HEK293 (cell line): ENCODE measurements at regions not wholly inside any gene's neighbourhood (a gene's known extent, or its start where the extent isn't known, plus 50 kb on each side); places are given as distances from the start of the nearest gene placed in this dataset.

ENCODE experiments used
- CTCF ChIA-PET: fragments of 350-600 bp; formaldehyde crosslinking; extraction: SDS; loops from one replicate; lab custom pipeline; 2021; ENCODE audit warnings: antibody characterized with exemption; lab: Yijun Ruan, JAX
- POLR2A ChIA-PET: fragments of 300-600 bp; formaldehyde crosslinking; extraction: SDS; loops from one replicate; lab custom pipeline; 2020; ENCODE audit warnings: antibody characterized with exemption, inconsistent platforms; lab: Yijun Ruan, JAX
- H3K27ac ChIP-seq: fragments of 200-500 bp; sonication (Bioruptor generic); 2 replicates; pipeline ENCODE4 v1.5.1; 2014; ENCODE audit warnings: low read depth, low read length, control low read depth, inconsistent platforms; ENCODE audit errors: extremely low read depth
- H3K36me3 ChIP-seq, 2 experiments: fragments of 200-500 bp in 1 of 2; sonication (Bioruptor generic) in 1 of 2; 1 replicate in 1 of 2; 2 replicates in 1 of 2; pipeline ENCODE4 v1.5.1; 2014 to 2017; ENCODE audit warnings: inconsistent platforms in 2 of 2, low read length in 2 of 2; ENCODE audit not compliant: control insufficient read depth in 2 of 2, insufficient read depth in 1 of 2
- H3K4me1 ChIP-seq: fragments of 200-500 bp; sonication (Bioruptor generic); 2 replicates; pipeline ENCODE4 v1.5.1; 2014; ENCODE audit warnings: mild to moderate bottlenecking, low read length, inconsistent platforms; ENCODE audit not compliant: control insufficient read depth, insufficient read depth
- H3K4me3 ChIP-seq: 2 replicates; pipeline ENCODE4 v1.5.1; 2011; ENCODE audit warnings: low read depth, mild to moderate bottlenecking, control low read depth, low read length, moderate library complexity
- H3K9me3 ChIP-seq: fragments of 200-500 bp; sonication (Bioruptor generic); 2 replicates; pipeline ENCODE4 v1.5.1; 2014; ENCODE audit warnings: low read depth, low read length, inconsistent platforms; ENCODE audit not compliant: control insufficient read depth, insufficient read depth
- HIC1 ChIP-seq: fragments of 450-650 bp; formaldehyde crosslinking; IDR thresholded peaks from 2 replicates; pipeline ENCODE4 v1.5.1; 2016; ENCODE audit warnings: missing biosample characterization, missing genetic modification characterization
- KLF7 ChIP-seq: fragments of 450-650 bp; formaldehyde crosslinking; IDR thresholded peaks from 2 replicates; pipeline ENCODE4 v1.5.1; 2016; ENCODE audit warnings: missing biosample characterization, missing genetic modification characterization, borderline replicate concordance
- OVOL3 ChIP-seq: fragments of 450-650 bp; formaldehyde crosslinking; IDR thresholded peaks from 2 replicates; pipeline ENCODE4 v1.5.1; 2016; ENCODE audit warnings: missing biosample characterization, missing genetic modification characterization
- ZNF155 ChIP-seq: fragments of 450-650 bp; formaldehyde crosslinking; IDR thresholded peaks from 2 replicates; pipeline ENCODE4 v1.5.1; 2016; ENCODE audit warnings: missing biosample characterization, missing genetic modification characterization
- ZNF2 ChIP-seq: fragments of 450-650 bp; formaldehyde crosslinking; IDR thresholded peaks from 2 replicates; pipeline ENCODE4 v1.5.1; 2016; ENCODE audit warnings: missing biosample characterization, missing genetic modification characterization
- ZNF26 ChIP-seq: fragments of 450-650 bp; formaldehyde crosslinking; IDR thresholded peaks from 2 replicates; pipeline ENCODE4 v1.5.1; 2016; ENCODE audit warnings: missing biosample characterization, missing genetic modification characterization
- ZNF302 ChIP-seq: fragments of 450-650 bp; formaldehyde crosslinking; IDR thresholded peaks from 2 replicates; pipeline ENCODE4 v1.5.1; 2016; ENCODE audit warnings: missing biosample characterization, missing genetic modification characterization, low read depth
- ZNF341 ChIP-seq: fragments of 450-650 bp; formaldehyde crosslinking; IDR thresholded peaks from 2 replicates; pipeline ENCODE4; 2016; ENCODE audit warnings: low read depth, missing biosample characterization, missing genetic modification characterization
- ZNF488 ChIP-seq: fragments of 450-650 bp; formaldehyde crosslinking; IDR thresholded peaks from 2 replicates; pipeline ENCODE4 v1.5.1; 2016; ENCODE audit warnings: missing biosample characterization, missing genetic modification characterization
- ZNF660 ChIP-seq: fragments of 450-650 bp; IDR thresholded peaks from 2 replicates; pipeline ENCODE4 v1.5.1; 2018; ENCODE audit warnings: missing biosample characterization, mild to moderate bottlenecking, missing genetic modification characterization
- ZNF677 ChIP-seq: fragments of 450-650 bp; IDR thresholded peaks from 2 replicates; pipeline ENCODE4 v1.5.0; 2018; ENCODE audit warnings: missing biosample characterization, mild to moderate bottlenecking, missing genetic modification characterization, moderate library complexity
- ZNF707 ChIP-seq: fragments of 450-650 bp; formaldehyde crosslinking; IDR thresholded peaks from 2 replicates; pipeline ENCODE4 v1.5.1; 2016; ENCODE audit warnings: missing biosample characterization, missing genetic modification characterization
- ZSCAN4 ChIP-seq: fragments of 450-650 bp; formaldehyde crosslinking; IDR thresholded peaks from 2 replicates; pipeline ENCODE4 v1.5.1; 2017; ENCODE audit warnings: missing biosample characterization, missing genetic modification characterization

GRCh38 chr1:177884479-177885021 is 85.3 kb downstream of the SEC16B start:
- Histone ChIP-seq H3K4me3 (no peak overlapping the region), H3K9me3 (no peaks in the 10 kb centered on the region), H3K27ac (no peak overlapping the region), H3K36me3 (no peaks in the 10 kb centered on the region), H3K4me1 (no peaks in the 10 kb centered on the region)
- TF ChIP-seq KLF7 (tag by site-specific recombination) (no peak), ZNF677 (tag by site-specific recombination) (peak; percentile 95)
- POLR2A ChIA-PET, result no interaction called here
- CTCF ChIA-PET, result no interaction called here

GRCh38 chr1:177883581-177883980 is 86.3 kb downstream of the SEC16B start:
- Histone ChIP-seq H3K4me1 (no peaks in the 10 kb centered on the region), H3K27ac (no peak overlapping the region), H3K4me3 (no peak overlapping the region), H3K9me3 (no peaks in the 10 kb centered on the region)
- ChIA-PET POLR2A (no interaction called here), CTCF (no interaction called here)
- TF ChIP-seq ZNF488 (tag by site-specific recombination) (no peak), ZNF660 (tag by site-specific recombination) (peak; percentile 97), ZNF707 (no peak), ZNF2 (tag by site-specific recombination) (no peak)
- TF ChIP-seq, all 188 proteins: peak for 1
- no peaks in the 10 kb centered on the region for H3K36me3 ChIP-seq

GRCh38 chr1:177880339-177880891 is 89.4 kb downstream of the SEC16B start:
- ChIA-PET CTCF (no interaction called here), POLR2A (no interaction called here)
- H3K9me3 ChIP-seq, result no peaks in the 10 kb centered on the region
- H3K4me3 ChIP-seq, result no peak overlapping the region
- no peak overlapping the region for H3K27ac ChIP-seq
- no peaks in the 10 kb centered on the region for H3K4me1 ChIP-seq
- no peaks in the 10 kb centered on the region for H3K36me3 ChIP-seq
- TF ChIP-seq ZNF26 (tag by site-specific recombination), result no peak
- no peak for TF ChIP-seq ZNF341 (tag by site-specific recombination)
- no peak for TF ChIP-seq ZNF302 (tag by site-specific recombination)
- no peak for TF ChIP-seq ZSCAN4 (tag by site-specific recombination)
- no peak for TF ChIP-seq OVOL3 (tag by site-specific recombination)
- TF ChIP-seq HIC1 (tag by site-specific recombination), result no peak
- TF ChIP-seq ZNF155, result no peak
